OCI-LY7 (cell line): ENCODE measurements at regions not wholly inside any gene's neighbourhood (a gene's known extent, or its start where the extent isn't known, plus 50 kb on each side); places are given as distances from the start of the nearest gene placed in this dataset.

Source experiments
- CTCF ChIP-seq: fragments of 200-600 bp; sonication (generic); conservative IDR thresholded peaks from 2 replicates; pipeline ENCODE4 v1.5.1; 2014; ENCODE audit warnings: mild to moderate bottlenecking, antibody characterized with exemption, low read length, moderate library complexity, mixed read lengths
- EZH2phosphoT487 ChIP-seq: fragments of 200-600 bp; sonication (generic); IDR thresholded peaks from 2 replicates; pipeline ENCODE4 v1.6.1; 2018; ENCODE audit warnings: low read depth, borderline replicate concordance, mild to moderate bottlenecking, mixed run types, antibody characterized with exemption, low read length, moderate library complexity, mixed read lengths

DNA sequence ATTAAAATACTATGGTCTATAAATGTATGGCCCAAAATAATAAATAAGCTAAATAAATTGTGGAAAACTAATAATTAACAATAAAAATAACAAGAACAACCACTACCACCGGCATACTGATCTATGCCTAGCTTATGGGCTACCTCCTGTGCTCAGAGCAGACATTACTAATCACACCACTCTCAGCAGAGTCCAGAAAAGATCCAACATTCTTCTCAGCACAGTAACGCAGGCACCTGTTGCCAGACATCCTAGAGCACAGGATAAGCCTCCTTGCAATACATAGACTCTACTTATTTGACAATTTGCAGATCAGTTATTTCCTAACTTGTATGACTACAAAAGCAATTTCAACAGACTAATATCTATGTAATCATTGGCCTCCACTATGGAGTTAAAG lies 137.1 kb upstream of the NEBL start:
- TF ChIP-seq CTCF (no peak), EZH2phosphoT487 (no peak)
